Body of pancreas (tissue), 4 donors: ENCODE measurements at regions not wholly inside any gene's neighbourhood (a gene's known extent, or its start where the extent isn't known, plus 50 kb on each side); places are given as distances from the start of the nearest gene placed in this dataset.
"Not testable (repeated sequence)": the region's sequence is repeated elsewhere in the genome, so short reads cannot be mapped to it uniquely, and the experiment has no call there.

ENCODE experiments used
- ATAC-seq: fragments of 150-250 bp; one replicate; pipeline ENCODE4 v1.9.1; 2016
- DNase-seq, 4 donors: peaks; one replicate each; pipeline ENCODE4 v3.0.0-alpha.2; 2019
- H3K27ac ChIP-seq, 4 donors: fragments of 200-600 bp; sonication (generic); 1 replicate in 3 of 4; 2 replicates in 1 of 4; pipeline versions ENCODE4 v1.5.1 to v1.6.1; 2016 to 2019; ENCODE audit warnings: mild to moderate bottlenecking in 1 of 4, mixed read lengths in 1 of 4, moderate library complexity in 1 of 4
- H3K27me3 ChIP-seq, 2 donors: fragments of 200-600 bp; sonication (generic); one replicate each; pipeline ENCODE4 v1.6.0; 2016; ENCODE audit warnings: mild to moderate bottlenecking in 1 of 2
- H3K36me3 ChIP-seq, 2 donors: fragments of 200-600 bp; sonication (generic); replicated peaks in 1 of 2; 2 replicates each; pipeline ENCODE4 v1.5.1; 2016; ENCODE audit warnings: low read depth in 2 of 2; ENCODE audit not compliant: insufficient read depth in 1 of 2
- H3K4me1 ChIP-seq: fragments of 200-600 bp; sonication (generic); one replicate; pipeline ENCODE4 v1.6.0; 2016
- H3K4me3 ChIP-seq, 2 donors: fragments of 200-600 bp; sonication (generic); 1 replicate in 1 of 2; 2 replicates in 1 of 2; pipeline ENCODE4 v1.5.1; 2016 to 2019
- H3K9me3 ChIP-seq, 3 donors: fragments of 200-600 bp; sonication (generic); 1 replicate in 2 of 3; 2 replicates in 1 of 3; pipeline ENCODE4 v1.5.1; 2016
- CTCF ChIP-seq, 7 experiments: fragments of 450-650 bp in 4 of 7; fragments of 200-600 bp in 3 of 7; sonication (generic) in 3 of 7; IDR thresholded peaks; one replicate each; pipeline ENCODE4 v1.5.1; 2016 to 2019; ENCODE audit warnings: antibody characterized with exemption in 7 of 7
- POLR2A ChIP-seq, 3 donors: fragments of 450-650 bp; IDR thresholded peaks; one replicate each; pipeline ENCODE4 v1.6.1; 2016; ENCODE audit warnings: antibody characterized with exemption in 3 of 3, mild to moderate bottlenecking in 2 of 3
- WGBS, 2 donors: methylation state at CpG; one replicate each; pipeline ENCODE4 v1.1.5; 2017; 5-methylcytosine and 5-hydroxymethylcytosine counted together
- intact Hi-C: fragments of 100-400 bp; cut with DNase I; formaldehyde crosslinking; loops from one replicate; pipeline ENCODE4 v1.15.1; 2023

- Histone ChIP-seq H3K27ac (no peak overlapping the region), H3K9me3 (no peaks in the 10 kb centered on the region), H3K27me3 (no peaks in the 10 kb centered on the region), H3K4me3 (no peak overlapping the region), H3K4me1 (no peaks in the 10 kb centered on the region), H3K36me3 (no peaks in the 10 kb centered on the region)
- intact Hi-C loops: no loop called here
- no peak for TF ChIP-seq CTCF (IDR thresholded peaks at IDR 0.05)
- TF ChIP-seq POLR2A (IDR thresholded peaks at IDR 0.05): no peak
- 46 to 68% methylated on average over 2 of the region's 2 CpGs for WGBS, 2 donors
- ATAC-seq (no peak), DNase-seq (no peak)
Observed at GRCh38 chr2:192700934-192701333, 506.2 kb upstream of the TMEFF2 start.

- Histone ChIP-seq H3K27ac (no peak overlapping the region), H3K9me3 (no peaks in the 10 kb centered on the region), H3K4me3 (no peak overlapping the region), H3K27me3 (no peaks in the 10 kb centered on the region), H3K4me1 (no peaks in the 10 kb centered on the region), H3K36me3 (no peaks in the 10 kb centered on the region)
- DNase-seq (no peak), ATAC-seq (no peak)
- TF ChIP-seq CTCF (IDR thresholded peaks at IDR 0.05): no peak
- TF ChIP-seq POLR2A (IDR thresholded peaks at IDR 0.05): no peak
- 63 to 69% methylated on average over 5 of the region's 5 CpGs for WGBS, 2 donors
- intact Hi-C loops: no loop called here
Observed at GRCh38 chr2:192697880-192698279, 503.1 kb upstream of the TMEFF2 start.

- intact Hi-C loops: no loop called here
- DNase-seq (no peak), ATAC-seq (no peak)
- 55 to 62% methylated on average over 3 of the region's 3 CpGs for WGBS, 2 donors
- Histone ChIP-seq H3K27ac (no peak overlapping the region), H3K4me3 (no peak overlapping the region), H3K4me1 (no peaks in the 10 kb centered on the region), H3K27me3 (no peaks in the 10 kb centered on the region), H3K36me3 (no peaks in the 10 kb centered on the region), H3K9me3 (no peaks in the 10 kb centered on the region)
- no peak for TF ChIP-seq CTCF (IDR thresholded peaks at IDR 0.05)
- TF ChIP-seq POLR2A (IDR thresholded peaks at IDR 0.05): no peak
Observed at GRCh38 chr2:192696857-192697256, 502.1 kb upstream of the TMEFF2 start.

GRCh38 chr2:192687015-192687414, 492.3 kb upstream of the TMEFF2 start:
- H3K27me3 ChIP-seq: no peaks in the 10 kb centered on the region
- H3K4me3 ChIP-seq: no peak overlapping the region
- no peak for ATAC-seq
- intact Hi-C loops: no loop called here
- no peak for TF ChIP-seq POLR2A (IDR thresholded peaks at IDR 0.05)
- no peak for TF ChIP-seq CTCF (IDR thresholded peaks at IDR 0.05)
- DNase-seq: no peak
- no peaks in the 10 kb centered on the region for H3K4me1 ChIP-seq
- 44 to 46% methylated on average over 3 of the region's 3 CpGs for WGBS, 2 donors
- no peak overlapping the region for H3K27ac ChIP-seq
- no peaks in the 10 kb centered on the region for H3K36me3 ChIP-seq
- H3K9me3 ChIP-seq: no peaks in the 10 kb centered on the region

- H3K9me3 ChIP-seq, H3K4me3 ChIP-seq, DNase-seq, ATAC-seq, H3K27ac ChIP-seq, H3K4me1 ChIP-seq, H3K27me3 ChIP-seq, H3K36me3 ChIP-seq, intact Hi-C loops: not testable (repeated sequence)
- WGBS, 2 donors: 93 to 94% methylated on average over 27 of the region's 27 CpGs
Observed at GRCh38 chr2:192682511-192682910, 487.8 kb upstream of the TMEFF2 start.
